IPS-NIHi7 (cell line): ENCODE measurements at regions not wholly inside any gene's neighbourhood (a gene's known extent, or its start where the extent isn't known, plus 50 kb on each side); places are given as distances from the start of the nearest gene placed in this dataset.
"Not testable (repeated sequence)": the region's sequence is repeated elsewhere in the genome, so short reads cannot be mapped to it uniquely, and the experiment has no call there.

ENCODE experiments used
- DNase-seq: peaks from one replicate; pipeline ENCODE4 v3.0.0; 2012; ENCODE audit warnings: mixed read lengths; ENCODE audit errors: extremely low spot score

- no peak for DNase-seq
Measured at GRCh38 chr6:33507261-33507660, 52.9 kb downstream of the ZBTB9 start.

- peak; percentile 53 for DNase-seq
Measured at GRCh38 chr6:33508935-33509926, 54.9 kb downstream of the ZBTB9 start.

- DNase-seq = no peak
Measured at GRCh38 chr6:33513213-33513612, 58.8 kb downstream of the ZBTB9 start.

GRCh38 chr6:33516726-33517125 is 62.4 kb downstream of the ZBTB9 start:
- no peak for DNase-seq

- not testable (repeated sequence) for DNase-seq
Measured at GRCh38 chr6:33520636-33521488, 59.2 kb downstream of the BAK1 start.

- no peak for DNase-seq
Measured at GRCh38 chr6:33521489-33522091, 58.5 kb downstream of the BAK1 start.
